Hepatocyte (in vitro differentiated cells): ENCODE measurements at regions not wholly inside any gene's neighbourhood (a gene's known extent, or its start where the extent isn't known, plus 50 kb on each side); places are given as distances from the start of the nearest gene placed in this dataset.

Experiments used
- EZH2 ChIP-seq: fragments of 200-600 bp; sonication (generic); IDR thresholded peaks from 2 replicates; pipeline ENCODE4 v1.6.1; 2016; ENCODE audit warnings: antibody characterized with exemption, mild to moderate bottlenecking, borderline replicate concordance
- EZH2phosphoT487 ChIP-seq: fragments of 200-600 bp; sonication (generic); IDR thresholded peaks from one replicate; pipeline ENCODE4 v1.6.1; 2018; ENCODE audit warnings: antibody characterized with exemption, mild to moderate bottlenecking, low read depth, moderate library complexity; ENCODE audit not compliant: unreplicated experiment, severe bottlenecking
- TF ChIP-seq, protein P1 (sequence below): fragments of 200-600 bp; sonication (generic); IDR thresholded peaks from 2 replicates; pipeline ENCODE4 v1.5.1; 2016; ENCODE audit warnings: antibody characterized with exemption, mild to moderate bottlenecking; ENCODE audit not compliant: poor library complexity

GRCh38 chr4:17320046-17320445 is 191.8 kb downstream of the QDPR start:
- no peak for TF ChIP-seq EZH2
- TF ChIP-seq, protein P1, sequence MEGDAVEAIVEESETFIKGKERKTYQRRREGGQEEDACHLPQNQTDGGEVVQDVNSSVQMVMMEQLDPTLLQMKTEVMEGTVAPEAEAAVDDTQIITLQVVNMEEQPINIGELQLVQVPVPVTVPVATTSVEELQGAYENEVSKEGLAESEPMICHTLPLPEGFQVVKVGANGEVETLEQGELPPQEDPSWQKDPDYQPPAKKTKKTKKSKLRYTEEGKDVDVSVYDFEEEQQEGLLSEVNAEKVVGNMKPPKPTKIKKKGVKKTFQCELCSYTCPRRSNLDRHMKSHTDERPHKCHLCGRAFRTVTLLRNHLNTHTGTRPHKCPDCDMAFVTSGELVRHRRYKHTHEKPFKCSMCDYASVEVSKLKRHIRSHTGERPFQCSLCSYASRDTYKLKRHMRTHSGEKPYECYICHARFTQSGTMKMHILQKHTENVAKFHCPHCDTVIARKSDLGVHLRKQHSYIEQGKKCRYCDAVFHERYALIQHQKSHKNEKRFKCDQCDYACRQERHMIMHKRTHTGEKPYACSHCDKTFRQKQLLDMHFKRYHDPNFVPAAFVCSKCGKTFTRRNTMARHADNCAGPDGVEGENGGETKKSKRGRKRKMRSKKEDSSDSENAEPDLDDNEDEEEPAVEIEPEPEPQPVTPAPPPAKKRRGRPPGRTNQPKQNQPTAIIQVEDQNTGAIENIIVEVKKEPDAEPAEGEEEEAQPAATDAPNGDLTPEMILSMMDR = no peak
- no peak for TF ChIP-seq EZH2phosphoT487
